ENCODE measurements at regions not wholly inside any gene's neighbourhood (a gene's known extent, or its start where the extent isn't known, plus 50 kb on each side); places are given as distances from the start of the nearest gene placed in this dataset.

- TF ChIP-seq POLR2A (IDR thresholded peaks at IDR 0.05) = no peak
- no peak for TF ChIP-seq CTCF (IDR thresholded peaks at IDR 0.05)
Observed at GRCh38 chrX:68953331-68953730, 124.5 kb downstream of the EFNB1 start.

All from testis (tissue), 2 donors.